GM21381 (cell line): ENCODE measurements at regions not wholly inside any gene's neighbourhood (a gene's known extent, or its start where the extent isn't known, plus 50 kb on each side); places are given as distances from the start of the nearest gene placed in this dataset.
"Not testable (repeated sequence)": the region's sequence is repeated elsewhere in the genome, so short reads cannot be mapped to it uniquely, and the experiment has no call there.

Experiments
- ATAC-seq: cut with Tn5 transposase; IDR thresholded peaks from one replicate; pipeline ENCODE4 v1.9.1; 2021; ENCODE audit warnings: mild to moderate bottlenecking, moderate library complexity; ENCODE audit not compliant: unreplicated experiment

DNA sequence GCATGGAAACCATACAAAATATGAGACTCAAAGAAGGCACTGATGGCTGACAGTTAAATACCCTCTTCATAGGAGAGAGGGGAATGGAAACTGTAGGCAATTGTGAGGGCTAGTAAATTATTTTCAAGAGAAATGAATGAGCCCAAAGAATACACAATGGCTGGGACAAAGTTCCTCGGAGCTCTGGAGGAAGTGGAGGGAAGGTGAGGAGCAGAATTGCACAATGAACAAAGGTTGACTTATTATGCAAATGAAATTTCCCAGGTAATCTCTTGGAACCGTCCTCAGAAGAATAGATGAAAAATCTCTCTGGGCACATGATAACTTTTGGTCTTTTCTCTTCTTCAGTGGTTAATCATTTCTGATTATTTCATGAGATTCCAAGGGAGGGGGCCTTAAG is 202.6 kb upstream of the VCX start:
- ATAC-seq = no peak

DNA sequence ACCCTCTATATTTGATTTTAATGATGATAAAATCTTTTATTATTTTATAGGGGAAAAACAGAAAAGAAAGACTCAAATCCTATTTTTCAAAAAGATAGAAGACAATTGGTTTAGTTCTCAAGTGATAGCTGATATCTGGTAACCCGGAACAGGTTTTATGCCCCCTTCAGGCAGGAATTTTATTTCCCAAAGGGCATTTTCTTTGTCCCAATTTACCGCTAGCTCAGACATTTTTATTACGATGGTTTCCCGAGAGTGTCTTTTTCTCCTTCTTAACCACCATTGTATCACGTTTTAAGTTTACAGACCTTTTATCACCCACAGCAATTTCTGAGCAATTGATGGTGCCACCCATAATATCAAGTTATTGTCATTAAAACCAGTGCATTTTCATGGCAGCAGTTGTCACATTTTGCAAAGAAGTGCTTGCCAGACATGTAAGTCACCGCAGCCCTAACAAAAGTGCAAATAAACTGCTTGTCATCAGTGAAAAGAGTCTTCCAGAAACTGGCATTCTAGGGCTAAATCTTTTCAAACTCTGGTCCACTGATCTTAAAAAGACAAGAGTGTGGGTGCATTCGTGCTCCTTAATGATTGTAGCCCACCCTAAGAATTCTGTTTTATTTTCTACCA is 204.8 kb upstream of the VCX start:
- no peak for ATAC-seq

DNA sequence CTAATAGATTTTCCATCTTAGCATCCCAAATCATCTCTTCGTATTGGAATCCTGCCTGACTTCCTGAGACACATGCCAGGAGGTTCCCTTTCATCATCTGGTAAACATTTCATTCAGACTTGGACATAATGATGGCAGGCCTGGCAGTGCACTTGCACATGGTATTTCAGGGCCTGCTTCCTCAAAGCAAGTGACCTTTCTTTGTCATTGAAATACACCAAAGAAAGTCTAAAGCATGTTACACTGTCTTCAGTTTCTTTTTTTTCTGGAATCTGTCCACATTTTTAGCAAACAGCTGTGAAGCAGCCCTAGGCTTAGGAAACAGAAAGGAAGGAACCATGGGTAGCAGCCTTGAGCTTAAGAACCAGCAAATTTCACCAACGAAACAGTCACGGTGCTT is 205.9 kb upstream of the VCX start:
- no peak for ATAC-seq

DNA sequence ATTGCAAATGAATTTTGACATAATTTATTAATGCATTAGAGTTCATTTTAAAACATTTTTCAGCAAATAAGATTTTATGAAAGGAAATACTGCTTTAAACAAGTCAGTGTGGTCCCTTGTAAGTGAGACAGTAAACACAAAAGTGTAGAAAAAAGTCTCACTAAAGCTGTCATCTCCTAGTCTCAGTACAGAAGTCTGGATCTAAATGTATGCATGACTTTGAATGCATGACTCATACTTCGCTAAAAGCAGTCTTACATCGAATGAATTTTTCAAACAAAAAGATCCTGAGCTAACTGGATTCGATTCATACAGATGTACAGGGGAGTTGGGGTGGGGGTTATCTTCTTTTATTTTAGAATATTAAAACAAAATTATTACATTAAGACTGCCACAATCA is 207.4 kb upstream of the VCX start:
- no peak for ATAC-seq

DNA sequence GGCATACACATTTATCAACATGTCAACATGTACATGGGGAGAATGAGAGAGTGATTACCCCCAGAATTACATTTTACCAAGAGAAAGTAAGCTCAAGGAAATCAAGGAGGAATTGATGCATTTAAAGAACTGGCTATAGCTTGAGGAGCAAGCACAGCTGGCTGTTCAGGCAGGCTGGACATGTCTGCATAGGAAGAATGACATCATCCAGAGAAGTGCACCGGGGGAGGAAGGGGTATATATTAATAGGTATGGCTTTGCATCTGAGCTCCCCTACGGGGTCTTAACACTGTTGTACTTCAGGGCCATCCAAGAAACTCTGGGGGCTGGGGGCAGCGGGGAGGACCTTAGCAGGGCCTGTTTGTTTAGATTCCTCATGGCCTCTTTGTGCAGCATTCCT is 222.4 kb upstream of the VCX start:
- ATAC-seq = no peak

DNA sequence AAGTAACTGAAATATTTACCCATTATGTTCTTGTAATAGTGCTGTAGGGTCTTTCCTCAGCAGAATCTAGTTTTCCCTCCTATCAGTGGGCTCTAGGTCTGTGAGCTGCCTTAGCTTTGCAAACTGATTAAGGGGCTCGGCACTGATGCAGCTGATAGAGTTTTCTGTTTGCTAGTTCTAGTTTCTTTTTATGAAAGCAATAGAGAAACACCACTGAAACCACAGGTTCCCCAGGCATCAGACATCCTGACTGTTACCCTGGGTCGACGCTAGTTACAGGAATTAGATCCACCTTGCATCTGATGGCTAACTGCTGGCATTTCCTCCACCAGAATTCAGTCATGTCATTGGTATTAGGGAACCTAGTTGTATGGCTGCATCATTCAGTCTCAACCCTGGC is 225.0 kb upstream of the VCX start:
- ATAC-seq = no peak

DNA sequence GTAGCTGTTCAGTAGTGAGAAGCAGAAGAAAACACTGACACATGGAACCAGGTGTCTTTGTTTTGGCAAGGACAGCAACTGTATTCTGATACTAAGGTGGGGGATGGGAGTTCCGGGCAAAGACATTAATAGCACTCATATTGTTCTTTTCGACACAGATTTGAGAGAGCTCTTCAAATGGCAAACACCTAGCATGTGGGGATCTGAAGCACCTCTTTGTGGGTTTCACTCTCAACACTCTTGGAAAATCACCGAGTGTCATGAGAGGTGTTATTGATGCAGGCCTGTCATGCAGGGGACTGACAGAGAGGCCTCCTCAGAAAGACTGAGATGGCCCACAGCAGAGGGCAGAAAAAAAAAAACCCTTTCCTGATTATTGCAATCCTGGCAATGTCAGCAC is 228.4 kb upstream of the VCX start:
- no peak for ATAC-seq

DNA sequence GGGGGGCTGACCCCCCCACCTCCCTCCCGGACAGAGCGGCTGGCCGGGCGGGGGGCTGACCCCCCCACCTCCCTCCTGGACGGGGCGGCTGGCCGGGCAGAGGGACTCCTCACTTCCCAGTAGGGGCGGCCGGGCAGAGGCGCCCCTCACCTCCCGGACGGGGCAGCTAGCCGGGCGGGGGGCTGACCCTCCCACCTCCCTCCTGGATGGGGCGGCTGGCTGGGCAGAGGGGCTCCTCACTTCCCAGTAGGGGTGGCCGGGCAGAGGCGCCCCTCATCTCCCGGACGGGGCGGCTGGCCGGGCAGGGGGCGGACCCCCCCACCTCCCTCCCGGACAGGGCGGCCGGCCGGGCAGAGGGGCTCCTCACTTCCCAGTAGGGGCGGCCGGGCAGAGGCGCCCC is 234.3 kb upstream of the VCX start:
- not testable (repeated sequence) for ATAC-seq

DNA sequence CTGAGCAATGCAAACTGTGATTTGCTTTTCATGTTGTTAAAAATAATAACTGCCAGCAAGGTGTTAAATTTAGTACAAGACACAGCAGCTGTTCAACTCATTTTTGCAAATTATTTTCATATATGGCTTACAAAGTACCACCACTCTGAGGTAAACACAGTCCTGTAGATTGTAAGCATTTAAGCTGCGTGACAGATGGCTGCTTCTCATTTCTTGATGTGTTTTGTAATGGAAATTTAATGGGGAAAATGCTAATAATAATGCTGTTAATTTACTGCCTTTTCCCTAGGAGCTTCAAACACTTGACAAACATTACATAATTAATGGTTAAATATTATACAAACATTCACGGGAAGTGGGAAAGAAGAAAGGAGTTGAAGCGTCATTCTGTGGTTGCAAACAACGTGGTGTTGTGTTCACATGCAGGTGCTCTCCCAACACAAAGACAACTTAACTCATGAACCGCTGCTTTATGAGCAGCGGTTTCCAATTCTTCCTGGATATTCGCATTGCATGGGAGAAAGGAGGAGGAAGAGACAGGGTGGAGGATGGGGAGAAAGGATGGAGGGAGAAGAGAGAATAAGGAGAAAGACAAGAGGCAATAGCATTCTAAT is 236.8 kb upstream of the VCX start:
- no peak for ATAC-seq

DNA sequence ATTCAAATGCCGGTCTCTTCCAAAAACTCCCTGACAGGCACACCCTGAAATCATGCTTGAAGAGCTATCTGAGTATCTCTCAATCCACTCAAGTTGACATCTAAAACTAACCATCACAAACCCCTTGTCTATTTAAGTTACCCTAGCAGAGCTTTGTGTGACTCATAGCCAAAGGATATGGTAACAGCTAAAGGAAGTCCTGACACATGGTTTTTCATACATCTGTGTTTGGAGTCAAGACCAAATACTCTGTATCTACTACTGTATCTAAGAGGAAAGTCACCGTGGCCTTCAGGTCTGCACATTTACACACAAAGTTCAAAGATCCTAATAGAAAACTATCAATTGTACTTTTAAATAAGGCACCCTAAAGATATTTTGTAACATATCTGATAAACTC is 239.6 kb upstream of the VCX start:
- no peak for ATAC-seq

DNA sequence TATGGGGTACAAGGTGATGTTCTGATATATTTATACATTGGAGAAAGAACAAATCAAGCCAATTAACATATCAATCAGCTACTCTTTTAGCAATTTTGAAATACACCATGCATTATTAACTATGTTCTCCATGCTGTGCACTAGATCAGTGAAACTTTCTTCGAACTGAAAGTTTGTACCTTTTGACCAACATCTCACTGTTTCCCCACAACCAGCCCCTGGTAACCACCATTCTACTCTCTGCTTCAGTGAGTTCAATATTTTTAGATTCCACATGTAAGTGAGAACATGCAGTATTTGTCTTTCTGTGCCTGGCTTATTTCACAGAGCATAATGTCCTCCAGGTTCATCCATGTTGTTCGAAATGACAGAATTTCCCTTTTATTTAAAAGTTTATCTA is 246.1 kb upstream of the VCX start:
- ATAC-seq = no peak

DNA sequence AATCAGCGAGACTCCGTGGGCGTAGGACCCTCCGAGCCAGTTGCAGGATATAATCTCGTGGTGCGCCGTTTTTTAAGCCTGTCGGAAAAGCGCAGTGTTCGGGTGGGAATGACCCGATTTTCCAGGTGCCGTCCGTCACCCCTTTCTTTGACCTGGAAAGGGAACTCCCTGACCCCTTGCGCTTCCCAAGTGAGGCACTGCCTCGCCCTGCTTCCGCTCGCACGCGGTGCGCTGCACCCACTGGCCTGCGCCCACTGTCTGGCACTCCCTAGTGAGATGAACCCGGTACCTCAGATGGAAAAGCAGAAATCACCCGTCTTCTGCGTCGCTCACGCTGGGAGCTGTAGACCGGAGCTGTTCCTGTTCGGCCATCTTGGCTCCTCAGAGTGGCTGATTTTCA is 249.6 kb upstream of the VCX start:
- not testable (repeated sequence) for ATAC-seq

DNA sequence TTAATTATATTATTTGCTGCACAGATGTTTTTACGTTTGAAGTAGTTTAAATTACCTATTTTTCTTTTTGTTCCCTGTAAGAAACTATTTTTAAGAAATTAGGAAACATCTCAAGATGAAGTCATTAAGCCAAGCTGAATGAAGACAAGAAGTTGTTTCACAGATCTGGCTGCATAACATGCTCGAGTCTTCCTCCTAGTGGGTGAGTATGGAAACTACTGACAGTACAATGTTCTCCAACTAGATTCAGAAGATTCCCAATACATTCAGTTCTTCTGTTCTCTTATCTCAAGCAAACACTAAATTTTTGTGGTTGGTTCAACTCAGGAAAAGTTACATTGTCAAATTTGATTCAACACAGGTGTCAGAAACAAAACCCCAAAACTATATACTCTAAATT is 256.8 kb upstream of the VCX start:
- no peak for ATAC-seq

DNA sequence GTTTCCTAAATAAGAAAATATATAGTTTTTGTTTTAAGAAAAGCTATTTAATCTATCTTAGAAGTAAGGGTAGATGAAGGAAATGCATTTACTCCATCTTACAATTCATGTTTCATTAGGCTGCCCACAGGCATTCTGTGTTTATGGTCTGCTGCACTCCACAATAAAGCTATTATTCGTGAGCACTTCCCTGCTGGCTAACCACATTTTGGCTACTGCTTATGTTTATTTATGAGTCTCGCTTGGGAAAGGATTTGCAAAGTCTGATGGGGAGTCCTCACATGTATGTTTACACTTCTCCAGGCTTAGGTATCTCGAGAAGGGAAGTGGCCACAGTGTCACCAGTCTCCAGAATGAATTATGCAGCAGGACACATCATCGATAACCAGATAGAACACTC is 260.8 kb upstream of the VCX start:
- no peak for ATAC-seq

DNA sequence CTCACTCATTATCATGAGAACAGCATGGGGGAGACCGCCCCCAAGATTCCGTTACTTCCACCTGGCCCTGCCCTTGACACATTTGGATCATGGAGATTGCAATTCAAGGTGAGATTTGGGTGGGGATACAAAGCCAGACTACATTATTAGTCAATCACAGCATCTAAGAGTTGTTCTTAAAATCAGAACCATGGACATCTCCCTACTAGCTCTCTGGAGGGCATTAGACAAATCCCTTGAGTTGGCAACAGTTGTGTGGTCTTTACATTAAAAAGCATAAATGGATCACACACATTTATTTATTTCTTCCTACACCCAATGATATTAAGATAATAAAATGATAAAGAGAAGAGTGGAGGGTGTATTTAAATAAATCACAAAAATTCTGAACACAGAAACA is 262.8 kb upstream of the VCX start:
- ATAC-seq = no peak

DNA sequence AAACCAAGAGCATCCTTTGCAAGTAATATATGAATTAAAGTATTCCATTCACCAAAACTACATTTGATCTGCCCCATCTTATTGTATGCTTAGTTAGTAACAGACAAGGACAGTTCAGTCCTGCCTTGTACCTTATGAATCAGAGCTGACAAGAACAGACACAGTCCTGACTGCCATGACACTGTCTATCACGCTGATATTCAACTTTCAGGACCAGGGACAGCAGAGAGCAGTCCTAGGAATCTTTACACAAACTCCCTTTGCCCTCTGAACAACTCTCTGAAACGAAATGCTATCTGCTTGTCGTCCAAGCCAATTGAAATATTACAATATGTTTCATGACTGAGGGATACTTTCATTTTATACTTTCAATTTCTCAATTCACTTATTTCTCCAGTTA is 268.6 kb upstream of the VCX start:
- no peak for ATAC-seq

DNA sequence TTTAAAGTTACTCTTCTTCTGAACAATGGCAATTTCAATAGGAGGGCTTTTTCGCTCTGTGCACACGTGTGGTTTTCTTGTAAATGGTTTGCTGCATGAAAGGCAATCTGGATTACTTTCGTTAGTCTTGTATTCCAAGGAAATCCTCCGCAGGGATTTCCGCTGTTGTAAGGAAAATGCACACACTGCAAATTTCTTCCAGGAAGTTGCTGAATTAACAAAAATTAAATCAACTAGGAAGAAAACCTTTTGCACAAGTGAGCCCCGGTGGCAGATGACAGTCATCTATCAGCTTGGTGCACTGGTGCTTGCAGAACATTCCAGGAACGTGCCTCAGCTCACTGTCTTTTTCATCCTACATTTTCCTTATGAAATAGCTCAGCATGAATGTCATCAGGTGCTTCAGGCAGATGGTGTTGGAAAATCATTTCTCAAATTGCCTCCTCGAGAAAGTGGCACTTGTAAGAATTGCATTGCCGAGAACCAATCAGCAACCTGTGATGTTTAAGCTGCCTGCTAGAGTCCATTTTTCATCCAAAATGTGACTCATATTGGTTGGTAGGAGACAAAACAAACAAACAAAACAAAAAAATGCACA is 272.4 kb upstream of the VCX start:
- ATAC-seq = no peak

DNA sequence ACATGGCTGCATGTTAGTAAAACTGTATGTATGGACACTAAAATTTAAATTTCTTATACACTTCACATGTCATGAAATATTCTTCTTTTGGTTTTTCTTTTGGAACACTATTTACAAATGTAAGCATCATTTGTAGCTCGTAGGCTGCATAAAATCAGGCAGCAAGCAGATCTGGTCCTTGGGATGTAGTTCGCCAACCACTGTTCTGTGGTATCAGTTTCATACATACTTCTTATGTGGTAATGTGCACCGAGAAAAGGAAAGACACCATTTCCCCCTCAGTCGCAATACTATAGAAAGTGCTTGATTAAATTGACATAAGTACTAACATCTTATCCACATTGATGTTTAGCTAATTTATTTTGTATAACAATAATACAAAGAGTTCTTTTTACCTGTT is 274.4 kb upstream of the VCX start:
- no peak for ATAC-seq

DNA sequence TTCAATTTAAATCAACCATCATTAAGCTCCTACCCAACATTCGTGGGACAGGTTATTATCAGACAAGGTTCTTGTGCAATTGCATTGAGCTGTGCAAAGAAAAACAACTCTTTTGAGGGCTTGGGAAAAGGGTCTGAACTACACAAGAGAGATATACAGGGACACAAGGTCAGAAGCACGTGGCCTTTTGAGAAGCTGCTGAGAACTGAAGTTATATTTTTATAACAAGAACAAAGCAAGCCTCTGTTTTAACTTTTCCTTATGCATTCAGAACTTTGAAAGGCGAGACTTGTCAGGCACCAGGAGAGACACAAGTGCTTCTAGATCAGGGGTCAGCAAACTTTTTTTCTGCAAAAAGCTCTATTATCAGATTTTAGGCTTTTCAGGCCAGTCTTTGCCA is 274.8 kb upstream of the VCX start:
- ATAC-seq = no peak

DNA sequence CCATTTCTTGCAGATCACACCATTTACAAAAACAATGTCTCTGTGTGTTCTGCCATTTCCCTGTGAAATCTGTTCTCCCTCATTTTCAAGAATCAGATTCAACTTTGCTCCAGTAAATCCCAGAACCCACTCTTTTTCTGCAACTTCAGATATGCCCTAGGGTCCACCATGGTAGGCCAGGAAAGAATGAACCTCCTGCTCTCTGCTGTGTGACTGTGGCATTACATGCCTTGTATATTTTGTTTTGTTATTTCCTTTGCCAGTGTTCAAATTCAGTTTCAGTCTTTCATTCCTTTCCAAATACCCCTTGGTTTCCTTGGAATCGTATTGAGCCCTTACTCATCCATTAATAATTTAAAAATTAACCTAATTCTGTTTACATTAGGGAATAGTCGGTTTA is 290.2 kb upstream of the VCX start:
- no peak for ATAC-seq

DNA sequence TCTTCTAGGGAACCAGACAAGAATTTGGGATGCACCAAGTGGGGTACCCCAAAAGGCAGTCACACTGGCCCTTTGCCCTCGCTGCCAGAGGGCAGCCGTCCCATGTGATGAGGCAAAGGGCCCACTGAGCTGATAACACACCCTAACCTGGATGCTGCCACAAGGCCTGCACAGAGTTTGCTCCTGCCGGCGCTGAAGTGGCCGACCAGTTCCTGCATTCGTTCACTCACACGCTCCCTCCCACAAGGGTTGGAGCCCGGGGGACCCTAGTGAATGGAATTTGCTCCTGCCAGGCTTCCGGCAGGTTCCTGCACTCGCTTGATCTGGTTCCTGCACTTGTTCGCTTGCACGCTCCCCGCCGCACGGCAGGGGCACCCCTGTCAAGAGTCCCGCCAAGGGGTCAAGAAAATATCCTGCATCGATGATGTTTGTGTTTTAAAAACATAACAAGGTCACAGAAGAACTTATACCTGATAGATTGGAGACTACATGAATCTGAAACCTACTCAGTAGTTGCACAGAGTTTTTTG is 296.4 kb upstream of the VCX start:
- ATAC-seq = no peak

DNA sequence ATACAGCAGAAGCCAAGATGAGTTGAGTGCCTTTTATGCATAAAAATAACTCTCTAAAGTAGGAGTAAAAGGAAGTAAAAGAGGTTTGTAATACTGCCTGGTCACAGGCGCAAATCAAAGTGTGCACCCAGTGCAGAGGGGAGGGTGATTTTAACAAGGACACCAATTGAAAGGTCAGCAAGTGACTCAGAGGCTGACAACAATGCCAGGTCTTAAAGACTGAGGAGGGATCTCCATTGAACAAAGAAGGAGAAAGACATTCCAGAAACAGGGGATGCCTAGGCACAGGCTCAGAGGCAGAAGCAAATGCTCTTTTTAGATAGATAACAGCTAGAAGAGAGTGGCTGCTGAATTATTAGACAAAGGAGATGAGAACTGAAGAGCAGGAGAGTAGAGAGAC is 297.4 kb upstream of the VCX start:
- ATAC-seq = no peak
